GM12865 (cell line): ENCODE measurements at regions not wholly inside any gene's neighbourhood (a gene's known extent, or its start where the extent isn't known, plus 50 kb on each side); places are given as distances from the start of the nearest gene placed in this dataset.

Experiments used
- DNase-seq: peaks from one replicate; pipeline ENCODE4 v3.0.0; 2010; ENCODE audit warnings: low read depth
- H3K4me3 ChIP-seq: 2 replicates; pipeline ENCODE4 v1.5.1; 2011; ENCODE audit warnings: mild to moderate bottlenecking, low read depth, low read length, control low read depth
- CTCF ChIP-seq: IDR thresholded peaks from 2 replicates; pipeline ENCODE4 v1.5.1; 2011; ENCODE audit warnings: low read length, control low read depth, low read depth, inconsistent platforms; ENCODE audit not compliant: insufficient read depth; ENCODE audit errors: missing control alignments

GRCh38 chr11:108994887-108995286, 330.0 kb downstream of the DDX10 start:
- no peak for DNase-seq
- H3K4me3 ChIP-seq: no peak overlapping the region

GRCh38 chr11:108997826-108998225, 333.0 kb downstream of the DDX10 start:
- no peak for TF ChIP-seq CTCF
- no peak overlapping the region for H3K4me3 ChIP-seq
- no peak for DNase-seq

More at GRCh38 chr11:108994887-108995286, 330.0 kb downstream of the DDX10 start:
- TF ChIP-seq CTCF: no peak

- TF ChIP-seq CTCF: no peak
Measured at GRCh38 chr11:109000531-109000930, 335.7 kb downstream of the DDX10 start.

GRCh38 chr11:109001585-109001984, 336.7 kb downstream of the DDX10 start:
- H3K4me3 ChIP-seq: no peak overlapping the region
- DNase-seq: no peak
- no peak for TF ChIP-seq CTCF

More at GRCh38 chr11:109000531-109000930, 335.7 kb downstream of the DDX10 start:
- no peak for DNase-seq
- no peak overlapping the region for H3K4me3 ChIP-seq

- no peak for DNase-seq
- TF ChIP-seq CTCF: no peak
- H3K4me3 ChIP-seq: no peak overlapping the region
Measured at GRCh38 chr11:109012991-109013390, 348.1 kb downstream of the DDX10 start.

- no peak for TF ChIP-seq CTCF
- no peak overlapping the region for H3K4me3 ChIP-seq
- DNase-seq: no peak
Measured at GRCh38 chr11:109015283-109015682, 350.4 kb downstream of the DDX10 start.

GRCh38 chr11:109016724-109017123, 351.9 kb downstream of the DDX10 start:
- no peak for DNase-seq
- no peak overlapping the region for H3K4me3 ChIP-seq
- TF ChIP-seq CTCF: no peak
